Memory B cell (primary cell): ENCODE measurements at regions not wholly inside any gene's neighbourhood (a gene's known extent, or its start where the extent isn't known, plus 50 kb on each side); places are given as distances from the start of the nearest gene placed in this dataset.

ENCODE experiments used
- ATAC-seq: fragments of 150-1000 bp; cut with Tn5 transposase; 2 replicates; pipeline ENCODE4 v1.10.0; 2021; ENCODE audit warnings: low read depth, mild to moderate bottlenecking, moderate library complexity
- DNase-seq, 2 donors: peaks; one replicate each; pipeline ENCODE4 v3.0.0; 2022; ENCODE audit warnings: low spot score in 2 of 2
- H3K27ac Mint-ChIP-seq: one replicate; pipeline ENCODE4 v1.8.0; 2022; ENCODE audit warnings: mild to moderate bottlenecking, moderate library complexity, mixed read lengths
- H3K27me3 Mint-ChIP-seq: one replicate; pipeline ENCODE4 v1.8.0; 2022; ENCODE audit warnings: mixed read lengths
- H3K36me3 Mint-ChIP-seq: one replicate; pipeline ENCODE4 v1.8.0; 2022; ENCODE audit warnings: mild to moderate bottlenecking, mixed read lengths
- H3K4me1 Mint-ChIP-seq: one replicate; pipeline ENCODE4 v1.8.0; 2022; ENCODE audit warnings: mixed read lengths
- H3K4me3 Mint-ChIP-seq: one replicate; pipeline ENCODE4 v1.8.0; 2022; ENCODE audit warnings: mild to moderate bottlenecking, moderate library complexity, mixed read lengths
- H3K9me3 Mint-ChIP-seq: one replicate; pipeline ENCODE4 v1.8.0; 2022; ENCODE audit warnings: mixed read lengths

- DNase-seq = no peak
Measured at GRCh38 chr10:130960531-130960930, 351.0 kb downstream of the TCERG1L start.

DNA sequence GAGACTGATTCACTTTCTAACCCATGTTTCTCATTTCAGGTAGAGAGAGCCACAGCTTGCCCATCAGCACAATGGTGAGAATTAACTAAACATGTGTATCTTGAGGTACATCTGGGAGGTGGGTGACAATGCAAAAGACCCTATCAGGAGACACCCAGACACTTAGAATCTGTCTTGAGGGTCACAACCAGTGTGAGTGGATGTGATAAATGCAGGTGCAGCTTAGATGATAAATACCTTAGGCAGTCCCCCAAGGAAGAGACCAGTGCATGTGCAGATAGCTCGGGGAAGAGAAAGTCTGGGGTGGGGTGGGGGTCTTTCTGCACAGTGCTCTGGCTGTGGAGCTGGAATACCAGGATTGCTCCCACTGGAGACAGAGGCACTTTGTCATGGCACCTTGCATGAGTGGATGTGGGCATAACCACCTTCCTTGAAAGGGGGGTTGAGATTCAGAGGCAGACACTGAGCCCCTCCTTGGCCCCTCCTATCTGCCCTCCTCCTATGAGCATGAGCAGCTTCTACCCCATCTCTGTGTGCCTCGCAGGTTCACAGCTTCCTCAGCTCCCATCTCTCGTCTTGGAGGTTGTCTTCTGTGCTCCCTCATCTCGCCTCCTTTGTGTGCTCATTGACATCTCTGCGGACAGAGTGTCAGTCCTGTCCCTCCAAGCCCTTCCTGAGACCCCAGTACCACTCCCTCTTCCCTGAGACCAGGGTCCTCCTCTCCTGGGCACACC, 349.8 kb downstream of the TCERG1L start:
- H3K9me3 Mint-ChIP-seq = peaks cover 4% of the 10 kb centered on the region
- H3K27ac Mint-ChIP-seq = no peak overlapping the region
- H3K4me1 Mint-ChIP-seq = no peaks in the 10 kb centered on the region
- DNase-seq = no peak
- H3K27me3 Mint-ChIP-seq = no peaks in the 10 kb centered on the region
- H3K36me3 Mint-ChIP-seq = no peaks in the 10 kb centered on the region
- no peak for ATAC-seq
- H3K4me3 Mint-ChIP-seq = no peak overlapping the region

More at GRCh38 chr10:130960531-130960930, 351.0 kb downstream of the TCERG1L start:
- Mint-ChIP-seq H3K9me3 (peaks cover 4% of the 10 kb centered on the region), H3K27me3 (no peaks in the 10 kb centered on the region), H3K4me1 (no peaks in the 10 kb centered on the region), H3K27ac (no peak overlapping the region), H3K4me3 (no peak overlapping the region), H3K36me3 (no peaks in the 10 kb centered on the region)
- ATAC-seq = no peak

- Mint-ChIP-seq H3K27ac (no peak overlapping the region), H3K9me3 (peaks cover 4% of the 10 kb centered on the region), H3K4me3 (no peak overlapping the region), H3K36me3 (no peaks in the 10 kb centered on the region), H3K27me3 (no peaks in the 10 kb centered on the region), H3K4me1 (no peaks in the 10 kb centered on the region)
- no peak for DNase-seq
- ATAC-seq = no peak
Measured at GRCh38 chr10:130962240-130963051, 349.1 kb downstream of the TCERG1L start.

DNA sequence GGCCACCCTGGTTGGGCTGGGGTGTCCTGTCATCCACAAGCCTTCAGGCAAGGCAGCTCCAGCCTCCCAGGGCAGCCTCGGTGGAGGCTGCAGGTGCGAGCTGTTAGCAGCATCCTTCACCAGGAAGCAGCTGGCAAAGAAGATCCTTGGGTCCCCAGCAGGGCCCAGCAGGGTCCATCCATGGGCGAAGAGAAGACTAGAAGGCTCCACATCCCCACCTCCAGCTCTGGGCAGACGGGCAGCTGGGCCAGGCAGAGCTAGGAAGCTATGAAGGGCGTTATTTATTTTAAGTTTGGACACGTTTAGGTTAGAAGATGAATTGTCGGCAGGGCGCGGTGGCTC, 348.5 kb downstream of the TCERG1L start:
- no peak for DNase-seq
- no peak overlapping the region for H3K4me3 Mint-ChIP-seq
- H3K27me3 Mint-ChIP-seq = no peaks in the 10 kb centered on the region
- H3K9me3 Mint-ChIP-seq = peaks cover 5% of the 10 kb centered on the region
- no peak overlapping the region for H3K27ac Mint-ChIP-seq
- ATAC-seq = no peak
- no peaks in the 10 kb centered on the region for H3K36me3 Mint-ChIP-seq
- H3K4me1 Mint-ChIP-seq = no peaks in the 10 kb centered on the region

- Mint-ChIP-seq H3K4me1 (no peaks in the 10 kb centered on the region), H3K4me3 (no peak overlapping the region), H3K9me3 (peaks cover 7% of the 10 kb centered on the region), H3K27ac (no peak overlapping the region), H3K36me3 (no peaks in the 10 kb centered on the region), H3K27me3 (no peaks in the 10 kb centered on the region)
- ATAC-seq (no peak), DNase-seq (no peak)
Measured at GRCh38 chr10:130963786-130964522, 347.6 kb downstream of the TCERG1L start.

GRCh38 chr10:130964771-130965170, 346.8 kb downstream of the TCERG1L start:
- Mint-ChIP-seq H3K4me1 (no peaks in the 10 kb centered on the region), H3K36me3 (no peaks in the 10 kb centered on the region), H3K27ac (no peak overlapping the region), H3K27me3 (no peaks in the 10 kb centered on the region), H3K9me3 (peaks cover 7% of the 10 kb centered on the region), H3K4me3 (no peak overlapping the region)
- DNase-seq = no peak
- no peak for ATAC-seq

- Mint-ChIP-seq H3K4me3 (no peak overlapping the region), H3K36me3 (no peaks in the 10 kb centered on the region), H3K9me3 (peaks cover 9% of the 10 kb centered on the region), H3K4me1 (no peaks in the 10 kb centered on the region), H3K27me3 (no peaks in the 10 kb centered on the region), H3K27ac (no peak overlapping the region)
- ATAC-seq (no peak), DNase-seq (no peak)
Measured at GRCh38 chr10:130967161-130967560, 344.4 kb downstream of the TCERG1L start.

DNA sequence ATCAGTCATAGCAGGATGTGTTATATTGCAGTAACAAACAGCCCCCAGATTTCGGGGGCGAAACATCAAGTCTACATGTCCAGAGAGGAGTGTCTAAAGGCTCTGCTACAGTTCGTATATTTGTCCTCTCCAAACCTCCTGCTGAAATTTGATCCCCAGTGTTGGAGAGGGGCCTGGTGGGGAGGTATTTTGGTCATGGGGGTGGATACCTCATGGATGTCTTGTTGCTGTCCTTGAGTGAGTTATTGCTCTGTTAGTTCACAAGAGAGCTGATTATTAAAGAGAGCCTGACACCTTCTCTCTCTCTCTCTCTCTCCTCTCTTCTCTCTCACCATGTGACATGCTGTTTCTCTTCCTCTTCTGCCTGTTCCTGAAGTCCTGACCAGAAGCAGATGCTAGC, 343.7 kb downstream of the TCERG1L start:
- no peaks in the 10 kb centered on the region for H3K27me3 Mint-ChIP-seq
- ATAC-seq (no peak), DNase-seq (no peak)
- no peaks in the 10 kb centered on the region for H3K4me1 Mint-ChIP-seq
- H3K4me3 Mint-ChIP-seq = no peak overlapping the region
- H3K36me3 Mint-ChIP-seq = no peaks in the 10 kb centered on the region
- H3K9me3 Mint-ChIP-seq = peaks cover 7% of the 10 kb centered on the region
- no peak overlapping the region for H3K27ac Mint-ChIP-seq

- Mint-ChIP-seq H3K4me3 (no peak overlapping the region), H3K27ac (no peak overlapping the region), H3K9me3 (peaks cover 7% of the 10 kb centered on the region), H3K4me1 (no peaks in the 10 kb centered on the region), H3K27me3 (no peaks in the 10 kb centered on the region), H3K36me3 (no peaks in the 10 kb centered on the region)
- DNase-seq = no peak
- no peak for ATAC-seq
Measured at GRCh38 chr10:130968511-130968910, 343.0 kb downstream of the TCERG1L start.

- no peaks in the 10 kb centered on the region for H3K4me1 Mint-ChIP-seq
- peaks cover 5% of the 10 kb centered on the region for H3K9me3 Mint-ChIP-seq
- no peaks in the 10 kb centered on the region for H3K36me3 Mint-ChIP-seq
- no peak for DNase-seq
- no peak for ATAC-seq
- H3K27ac Mint-ChIP-seq = no peak overlapping the region
- H3K4me3 Mint-ChIP-seq = no peak overlapping the region
- H3K27me3 Mint-ChIP-seq = no peaks in the 10 kb centered on the region
Measured at GRCh38 chr10:130968964-130969363, 342.6 kb downstream of the TCERG1L start.

DNA sequence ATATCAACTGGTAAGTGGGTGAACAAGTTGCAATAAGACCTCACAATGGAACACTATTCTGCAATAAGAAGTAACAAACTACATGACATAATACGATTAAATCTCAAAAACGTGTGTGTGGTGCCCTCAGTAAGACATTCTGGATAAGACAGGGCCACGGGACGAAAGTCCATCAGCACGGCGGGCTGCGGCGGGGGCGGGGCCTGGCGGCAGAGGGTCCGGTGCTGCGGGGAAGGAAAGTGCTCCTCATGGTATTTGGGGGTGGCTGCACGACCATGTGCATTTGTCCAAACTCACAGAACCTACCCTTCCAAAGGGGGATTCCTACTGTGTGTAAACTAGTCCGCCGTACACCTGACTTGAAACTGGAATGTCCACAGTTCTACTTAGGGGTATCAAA, 341.8 kb downstream of the TCERG1L start:
- no peak for ATAC-seq
- Mint-ChIP-seq H3K4me1 (no peaks in the 10 kb centered on the region), H3K4me3 (no peak overlapping the region), H3K27me3 (no peaks in the 10 kb centered on the region), H3K9me3 (peaks cover 5% of the 10 kb centered on the region), H3K27ac (no peak overlapping the region), H3K36me3 (no peaks in the 10 kb centered on the region)
- DNase-seq = no peak

GRCh38 chr10:130970341-130971122, 341.0 kb downstream of the TCERG1L start:
- Mint-ChIP-seq H3K27me3 (no peaks in the 10 kb centered on the region), H3K9me3 (peaks cover 5% of the 10 kb centered on the region), H3K4me3 (no peak overlapping the region), H3K4me1 (no peaks in the 10 kb centered on the region), H3K36me3 (no peaks in the 10 kb centered on the region), H3K27ac (no peak overlapping the region)
- DNase-seq (no peak), ATAC-seq (no peak)

GRCh38 chr10:130971123-130971435, 340.4 kb downstream of the TCERG1L start:
- H3K4me1 Mint-ChIP-seq = no peaks in the 10 kb centered on the region
- ATAC-seq = no peak
- no peaks in the 10 kb centered on the region for H3K27me3 Mint-ChIP-seq
- H3K9me3 Mint-ChIP-seq = peaks cover 9% of the 10 kb centered on the region
- H3K4me3 Mint-ChIP-seq = no peak overlapping the region
- DNase-seq = no peak
- no peak overlapping the region for H3K27ac Mint-ChIP-seq
- H3K36me3 Mint-ChIP-seq = no peaks in the 10 kb centered on the region
